Fibroblast of pulmonary artery (primary cell): ENCODE measurements at regions not wholly inside any gene's neighbourhood (a gene's known extent, or its start where the extent isn't known, plus 50 kb on each side); places are given as distances from the start of the nearest gene placed in this dataset.

Source experiments
- DNase-seq: peaks from one replicate; pipeline ENCODE4 v3.0.0-alpha.2; 2010; ENCODE audit warnings: low read depth
- H3K4me3 ChIP-seq: replicated peaks from 2 replicates; pipeline ENCODE4 v1.5.1; 2011; ENCODE audit warnings: low read depth, mild to moderate bottlenecking, control low read depth, low read length, moderate library complexity
- CTCF ChIP-seq: IDR thresholded peaks from 2 replicates; pipeline ENCODE4 v1.5.1; 2011; ENCODE audit warnings: mild to moderate bottlenecking, control low read depth, low read length, inconsistent platforms; ENCODE audit errors: missing control alignments

- no peak overlapping the region for H3K4me3 ChIP-seq
- DNase-seq: no peak
- no peak for TF ChIP-seq CTCF
Observed at GRCh38 chr4:33864290-33864859, 2379.9 kb downstream of the ARAP2 start.

- DNase-seq: no peak
- TF ChIP-seq CTCF: no peak
- H3K4me3 ChIP-seq: no peak overlapping the region
Observed at GRCh38 chr4:33873791-33874190, 2370.5 kb downstream of the ARAP2 start.

DNA sequence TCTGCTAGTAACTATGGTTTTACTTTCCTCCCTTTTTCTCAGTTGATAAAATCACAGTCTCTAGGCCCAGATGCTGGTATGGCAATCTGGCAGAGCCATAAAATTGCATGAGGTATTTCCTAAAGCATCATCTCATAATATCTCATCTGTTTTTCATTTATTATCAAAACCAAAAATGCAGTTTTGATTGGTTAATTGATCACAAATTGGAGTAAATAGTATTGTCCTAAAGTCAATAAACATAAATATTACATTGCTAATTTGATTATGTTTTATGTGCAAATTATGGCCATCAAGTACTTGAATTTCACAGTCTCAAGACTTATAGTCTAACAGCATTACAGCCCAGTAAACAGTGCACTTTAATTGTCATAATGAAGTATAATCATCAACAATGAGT, 2365.6 kb downstream of the ARAP2 start:
- no peak for DNase-seq
- no peak for TF ChIP-seq CTCF
- no peak overlapping the region for H3K4me3 ChIP-seq

GRCh38 chr4:33881176-33881575, 2363.1 kb downstream of the ARAP2 start:
- no peak overlapping the region for H3K4me3 ChIP-seq
- TF ChIP-seq CTCF: no peak
- no peak for DNase-seq

GRCh38 chr4:33882246-33882990, 2361.9 kb downstream of the ARAP2 start:
- DNase-seq: peak; percentile 61
- no peak overlapping the region for H3K4me3 ChIP-seq
- TF ChIP-seq CTCF: no peak

DNA sequence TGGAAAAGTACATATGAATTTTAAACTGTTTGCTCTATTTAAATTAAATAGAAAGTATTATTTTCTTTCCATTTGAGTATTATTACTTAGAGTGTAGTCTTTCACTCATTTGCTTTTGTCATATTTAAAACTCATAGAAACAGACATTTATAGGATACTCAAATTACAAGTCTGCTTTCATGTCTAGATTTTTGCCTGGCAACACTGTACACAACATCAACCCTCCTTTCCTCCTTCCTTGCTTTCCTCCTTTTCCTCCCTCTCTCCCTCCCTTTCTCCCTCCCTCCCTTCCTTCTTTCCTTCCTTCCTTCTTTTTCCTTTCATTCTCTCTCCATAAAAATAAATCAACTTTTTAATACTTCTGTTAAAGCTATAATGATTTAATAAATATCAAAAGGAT, 2361.2 kb downstream of the ARAP2 start:
- peak; percentile 33 for DNase-seq
- TF ChIP-seq CTCF: no peak
- no peak overlapping the region for H3K4me3 ChIP-seq

- no peak for DNase-seq
- TF ChIP-seq CTCF: no peak
- H3K4me3 ChIP-seq: no peak overlapping the region
Observed at GRCh38 chr4:33886356-33886755, 2358.0 kb downstream of the ARAP2 start.
